Cortex of kidney (tissue), 1 donor: ENCODE measurements at regions not wholly inside any gene's neighbourhood (a gene's known extent, or its start where the extent isn't known, plus 50 kb on each side); places are given as distances from the start of the nearest gene placed in this dataset.
"Not testable (repeated sequence)": the region's sequence is repeated elsewhere in the genome, so short reads cannot be mapped to it uniquely, and the experiment has no call there.

Source experiments
- DNase-seq: peaks from one replicate; lab custom pipeline; 2025; lab: John Stamatoyannopoulos, UW

- no peak for DNase-seq
These were observed 145.1 kb upstream of the ZNF184 start for GRCh38 chr6:27617700-27618689.

GRCh38 chr6:27617046-27617687 lies 144.3 kb upstream of the ZNF184 start:
- DNase-seq: no peak

- DNase-seq: no peak
These were observed 143.6 kb upstream of the ZNF184 start for GRCh38 chr6:27616328-27617045.

- DNase-seq: no peak
These were observed 138.5 kb upstream of the ZNF184 start for GRCh38 chr6:27611451-27611850.

- DNase-seq: no peak
These were observed 136.3 kb upstream of the ZNF184 start for GRCh38 chr6:27608916-27609883.

GRCh38 chr6:27605401-27606342 lies 132.8 kb upstream of the ZNF184 start:
- no peak for DNase-seq

GRCh38 chr6:27604986-27605385 lies 132.1 kb upstream of the ZNF184 start:
- DNase-seq: no peak

GRCh38 chr6:27601668-27602254 lies 128.9 kb upstream of the ZNF184 start:
- no peak for DNase-seq

GRCh38 chr6:27599859-27600532 lies 127.1 kb upstream of the ZNF184 start:
- DNase-seq: no peak

GRCh38 chr6:27597031-27597567 lies 124.2 kb upstream of the ZNF184 start:
- not testable (repeated sequence) for DNase-seq

- DNase-seq: no peak
These were observed 121.0 kb upstream of the ZNF184 start for GRCh38 chr6:27593861-27594260.

GRCh38 chr6:27593200-27593818 lies 120.4 kb upstream of the ZNF184 start:
- no peak for DNase-seq

GRCh38 chr6:27592481-27593199 lies 119.7 kb upstream of the ZNF184 start:
- no peak for DNase-seq

GRCh38 chr6:27591699-27592480 lies 119.0 kb upstream of the ZNF184 start:
- DNase-seq: no peak

GRCh38 chr6:27585316-27585715 lies 112.4 kb upstream of the ZNF184 start:
- not testable (repeated sequence) for DNase-seq

- no peak for DNase-seq
These were observed 111.4 kb upstream of the ZNF184 start for GRCh38 chr6:27584326-27584725.
